ENCODE measurements at regions not wholly inside any gene's neighbourhood (a gene's known extent, or its start where the extent isn't known, plus 50 kb on each side); places are given as distances from the start of the nearest gene placed in this dataset.
"Not testable (repeated sequence)": the region's sequence is repeated elsewhere in the genome, so short reads cannot be mapped to it uniquely, and the experiment has no call there.

DNA sequence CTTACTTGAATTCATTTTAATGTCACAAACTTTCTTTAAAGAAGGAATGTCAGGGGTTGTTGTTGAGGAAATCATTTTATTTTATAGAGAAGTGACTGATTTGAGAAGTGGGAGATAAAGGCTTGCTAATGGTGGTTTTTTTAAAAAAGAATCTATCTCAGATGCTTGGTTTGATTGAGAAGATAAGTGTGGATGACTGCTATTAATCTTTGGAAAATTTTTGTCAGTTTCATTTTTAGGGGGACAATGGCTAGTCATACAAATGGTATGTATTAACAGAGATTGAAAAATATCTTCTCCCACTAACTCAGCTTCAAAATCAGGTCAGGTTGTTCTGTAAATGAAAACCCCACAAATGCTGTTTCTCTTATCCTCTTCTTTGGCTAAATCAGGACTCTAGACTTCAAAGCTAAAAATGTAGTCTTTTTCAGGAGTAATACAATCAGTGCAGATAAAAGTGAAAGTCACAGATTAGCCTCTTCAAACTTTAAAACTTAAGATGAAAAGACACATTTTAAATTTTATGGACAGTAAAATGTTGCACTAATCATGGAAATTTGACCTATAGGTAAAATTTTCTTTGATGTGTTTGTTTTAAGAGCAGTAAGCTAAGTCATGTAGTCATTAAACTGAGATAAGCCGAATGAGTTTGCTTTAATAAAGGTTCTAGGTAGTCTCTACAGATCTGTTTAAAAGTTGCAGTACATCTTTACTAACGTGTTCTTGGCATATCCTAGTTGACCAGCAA is 674.2 kb upstream of the VRK2 start:
- no peak for DNase-seq

DNA sequence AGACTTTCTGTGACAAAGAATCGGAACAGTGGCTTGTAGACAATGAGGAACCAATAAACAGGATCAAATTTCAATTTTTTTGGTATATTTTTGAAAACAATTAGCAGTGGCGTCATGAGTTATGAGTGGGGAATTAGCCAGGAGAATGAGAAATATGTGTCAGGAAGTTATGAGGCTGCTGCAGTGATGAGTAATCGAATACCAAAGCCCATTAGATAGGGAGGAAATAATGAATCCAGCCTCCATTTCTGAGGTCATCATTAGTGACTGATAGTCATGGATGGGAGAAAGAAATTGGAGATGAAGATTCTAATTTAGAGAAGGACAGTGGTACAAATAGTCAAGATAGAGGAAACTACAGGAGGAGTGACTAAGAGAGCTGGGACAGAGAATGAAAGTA is 673.1 kb upstream of the VRK2 start:
- DNase-seq, result no peak

DNA sequence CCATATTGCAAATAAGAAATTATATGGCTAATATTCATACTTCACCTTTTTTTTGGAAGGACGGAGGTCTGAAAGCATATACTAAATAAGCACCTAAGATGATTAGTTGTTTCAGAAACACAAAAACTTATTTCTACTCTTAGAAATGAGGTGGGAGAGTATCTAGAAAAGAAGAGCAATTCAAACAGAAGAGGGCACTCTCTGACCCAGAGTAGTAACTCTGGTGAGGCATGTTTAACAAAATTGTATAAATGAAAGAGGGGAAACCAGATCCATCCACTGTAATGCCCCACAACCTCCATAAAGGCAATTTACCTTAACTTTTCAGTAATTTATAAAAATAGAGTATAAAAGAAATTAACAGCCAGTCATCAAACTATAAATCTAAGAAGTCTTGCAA is 669.6 kb upstream of the VRK2 start:
- no peak for DNase-seq

DNA sequence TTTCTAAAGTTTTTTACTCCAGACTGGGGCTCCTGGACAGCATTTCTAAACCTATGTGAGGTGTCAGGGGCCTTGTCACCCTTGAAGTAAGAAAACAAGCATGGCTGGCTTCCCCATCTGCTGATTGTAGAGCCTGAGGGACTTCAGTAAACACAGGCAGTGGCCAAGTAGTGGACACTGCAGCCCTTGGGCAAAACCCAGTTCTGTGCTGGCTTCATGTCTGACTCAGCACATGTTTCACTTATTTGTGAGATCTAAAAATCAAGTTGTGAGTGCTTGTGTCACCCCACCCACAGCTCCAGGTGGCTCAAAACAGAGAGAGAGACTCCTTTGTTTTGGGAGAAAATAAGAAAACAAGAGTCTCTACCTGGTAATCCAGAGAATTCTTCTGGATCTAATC is 660.3 kb upstream of the VRK2 start:
- DNase-seq, result no peak

DNA sequence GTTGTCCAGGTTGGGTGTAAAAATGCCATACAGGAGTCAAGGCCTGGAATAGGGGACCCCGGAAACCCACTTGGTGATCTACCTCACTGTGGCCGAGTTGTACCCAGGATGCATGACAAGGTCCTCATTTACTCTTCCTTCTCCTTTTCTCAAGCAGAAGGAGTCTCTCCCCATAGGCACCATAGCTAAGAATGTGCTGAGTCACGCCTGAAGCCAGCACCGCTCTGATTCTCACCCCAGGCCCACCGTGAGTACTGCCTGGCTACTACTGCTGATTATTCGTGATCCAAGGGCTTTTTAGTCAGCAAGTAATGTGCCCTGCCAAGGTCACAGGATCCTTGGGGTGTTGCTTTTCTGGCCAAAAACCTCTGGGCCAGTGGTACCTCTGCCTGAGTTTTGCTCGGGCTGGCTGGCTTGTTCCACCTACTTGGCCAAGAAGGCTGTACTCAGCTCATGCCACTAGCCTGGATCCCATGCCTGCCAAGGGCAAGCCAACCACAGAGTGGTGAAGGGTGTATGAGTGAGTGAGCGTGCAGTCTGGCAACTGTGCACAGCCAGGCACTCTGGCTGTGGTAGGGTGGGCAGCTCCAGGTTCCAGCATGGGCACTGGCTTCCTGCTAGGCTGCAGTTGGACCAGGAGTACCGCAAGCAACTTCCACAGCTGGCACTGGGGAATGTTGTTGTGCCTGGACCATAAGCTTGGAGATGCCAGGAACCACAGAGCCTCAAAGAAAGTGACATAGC is 650.1 kb upstream of the VRK2 start:
- no peak for DNase-seq

DNA sequence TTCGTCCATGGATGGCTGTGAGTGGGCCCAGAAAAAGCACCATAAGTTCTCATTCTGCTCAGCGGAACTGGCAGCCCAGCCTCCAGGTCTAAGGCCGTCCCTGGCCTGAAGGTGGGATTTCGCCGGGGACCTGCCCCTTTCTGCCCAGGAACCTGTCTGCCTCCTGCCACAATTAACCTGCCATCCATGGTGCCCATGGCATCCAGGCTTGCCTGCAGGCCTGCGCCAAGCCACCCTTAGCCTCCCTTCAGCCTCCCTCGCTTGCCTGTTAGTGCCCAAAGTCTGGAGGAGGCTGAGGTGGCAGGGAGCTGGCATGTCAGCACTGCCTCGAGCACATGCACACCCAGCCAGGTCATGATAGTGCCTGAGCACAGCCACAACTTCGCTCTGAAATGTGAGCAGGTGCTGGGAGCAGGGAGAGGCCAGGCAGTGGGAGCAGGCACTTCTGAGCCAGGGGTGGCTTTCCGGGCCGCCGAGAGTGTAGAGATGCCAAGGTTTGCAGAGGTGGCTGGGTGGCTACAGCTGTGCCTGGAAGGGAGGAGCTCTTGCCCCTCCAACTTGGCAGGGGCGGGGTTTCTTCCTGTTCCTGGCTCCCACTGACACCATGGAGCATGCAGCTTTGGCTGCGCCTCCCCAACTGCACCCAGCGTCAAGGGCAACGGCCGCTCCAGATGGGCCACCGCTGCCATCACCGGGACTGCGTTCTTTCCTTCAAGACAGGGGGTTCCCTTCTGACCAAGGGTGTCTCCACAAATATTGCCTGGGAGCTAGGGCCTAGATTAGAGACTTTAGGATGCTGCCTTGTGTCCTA is 648.9 kb upstream of the VRK2 start:
- DNase-seq, result no peak

DNA sequence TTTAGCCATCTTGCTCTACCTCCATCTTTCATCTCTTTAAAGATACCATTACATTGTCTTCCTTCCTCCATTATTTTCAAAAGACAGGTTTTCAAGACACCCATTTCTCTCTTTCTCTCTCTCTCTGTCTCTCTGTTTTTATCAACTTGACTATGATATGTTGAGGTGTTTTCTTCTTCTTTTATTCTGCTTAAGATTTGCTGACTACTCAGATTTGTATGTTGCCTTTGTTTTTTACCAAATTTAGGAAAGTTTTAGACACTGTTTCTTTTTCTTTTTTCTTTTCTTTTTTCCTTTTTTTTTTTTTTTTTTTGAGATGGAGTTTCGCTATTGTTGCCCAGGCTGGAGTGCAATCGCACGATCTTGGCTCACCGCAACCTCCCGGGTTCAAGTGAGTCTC is 647.5 kb upstream of the VRK2 start:
- DNase-seq, result no peak

DNA sequence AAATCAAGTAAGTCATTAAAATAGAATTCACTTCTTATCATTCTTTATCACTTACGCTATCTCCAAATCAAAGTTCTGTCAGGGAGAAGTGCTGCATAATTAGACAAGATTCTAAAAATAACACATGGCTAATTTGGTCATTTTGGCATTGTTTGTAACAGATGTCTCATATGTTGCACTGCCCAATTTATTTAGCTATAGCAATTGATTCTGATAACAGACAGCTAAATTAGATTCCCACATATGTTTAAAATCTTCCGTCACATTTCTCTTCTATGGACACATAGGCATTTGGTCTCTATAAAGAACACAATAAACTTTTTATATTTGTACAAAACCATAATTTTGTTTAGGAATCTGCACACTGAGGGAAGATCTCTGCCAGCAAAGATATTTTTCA is 644.5 kb upstream of the VRK2 start:
- no peak for DNase-seq

DNA sequence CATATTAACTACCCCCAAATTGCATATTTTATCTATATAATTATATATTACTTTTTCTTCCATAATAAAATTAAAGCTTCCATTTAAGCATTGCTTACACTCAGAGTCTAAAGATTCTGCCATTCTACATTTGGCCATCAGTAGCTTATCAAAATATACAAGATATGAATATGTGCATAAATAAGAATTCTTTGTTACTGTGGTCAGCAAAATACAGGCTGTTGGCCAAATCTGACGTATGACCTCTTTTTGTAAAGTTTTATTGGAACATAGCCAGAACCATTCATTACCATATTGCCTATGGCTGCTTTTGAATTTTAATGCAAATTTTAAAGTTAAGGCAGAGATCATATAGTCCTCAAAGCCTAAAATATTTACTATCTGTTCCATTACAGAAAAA is 643.9 kb upstream of the VRK2 start:
- DNase-seq, result no peak

DNA sequence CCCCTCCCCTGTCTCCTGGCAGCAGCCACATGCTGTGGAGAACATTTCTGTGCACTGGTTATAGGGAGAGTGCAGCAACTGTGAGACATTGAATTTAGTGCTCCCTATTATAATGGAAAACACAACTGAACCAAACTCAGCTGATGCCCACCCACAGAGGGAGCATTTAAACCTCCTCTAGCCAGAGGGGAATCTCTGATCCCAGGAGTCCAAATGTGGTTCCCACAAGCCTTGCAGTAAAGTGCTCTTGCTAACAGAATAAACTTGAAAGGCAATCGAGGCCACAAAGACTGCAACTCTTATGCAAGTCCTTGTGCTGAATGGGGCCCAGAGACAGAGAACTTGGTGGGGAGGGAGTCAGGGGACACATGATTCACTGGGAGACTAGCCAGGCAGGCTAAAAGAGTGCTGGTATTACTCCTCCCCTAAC is 638.8 kb upstream of the VRK2 start:
- DNase-seq, result peak; percentile 89

DNA sequence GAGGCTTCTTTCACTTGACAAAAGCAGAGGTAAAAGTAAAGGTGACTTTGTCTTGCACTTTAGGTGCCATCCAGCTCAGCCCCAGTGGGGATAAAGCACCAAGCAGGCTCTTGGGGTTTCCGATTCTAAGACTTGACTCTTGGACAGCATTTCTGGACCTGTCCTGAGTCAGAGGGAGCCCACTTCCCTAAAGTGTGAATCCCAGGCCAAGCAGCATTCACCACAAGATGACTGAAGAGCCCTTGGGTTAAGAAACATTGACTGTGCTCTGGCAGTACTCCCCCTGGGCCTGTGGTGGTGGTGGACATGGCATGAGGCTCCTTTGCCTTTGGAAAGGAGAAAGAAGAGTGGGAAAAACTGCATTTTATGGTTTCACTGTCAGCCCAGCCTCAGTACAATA is 638.0 kb upstream of the VRK2 start:
- no peak for DNase-seq

DNA sequence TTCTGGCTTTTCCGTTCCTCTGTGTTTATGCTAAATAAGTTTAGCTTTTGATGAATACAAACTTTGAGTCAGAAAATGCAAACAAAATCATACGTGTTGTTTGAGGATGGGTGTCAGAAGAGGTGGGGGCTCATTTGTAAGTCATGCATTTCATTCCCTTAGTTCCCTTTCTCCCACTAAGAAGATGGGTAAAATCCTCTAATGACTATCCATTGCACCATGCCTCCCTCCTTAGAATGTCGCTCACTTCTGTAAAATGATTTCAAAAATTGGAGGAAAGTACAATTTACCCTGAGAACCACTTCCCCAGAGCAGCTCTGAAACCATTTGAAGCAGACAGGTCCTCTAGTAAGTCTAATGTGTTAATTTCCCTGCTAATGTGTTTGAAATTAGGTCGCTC is 629.6 kb upstream of the VRK2 start:
- DNase-seq, result no peak

DNA sequence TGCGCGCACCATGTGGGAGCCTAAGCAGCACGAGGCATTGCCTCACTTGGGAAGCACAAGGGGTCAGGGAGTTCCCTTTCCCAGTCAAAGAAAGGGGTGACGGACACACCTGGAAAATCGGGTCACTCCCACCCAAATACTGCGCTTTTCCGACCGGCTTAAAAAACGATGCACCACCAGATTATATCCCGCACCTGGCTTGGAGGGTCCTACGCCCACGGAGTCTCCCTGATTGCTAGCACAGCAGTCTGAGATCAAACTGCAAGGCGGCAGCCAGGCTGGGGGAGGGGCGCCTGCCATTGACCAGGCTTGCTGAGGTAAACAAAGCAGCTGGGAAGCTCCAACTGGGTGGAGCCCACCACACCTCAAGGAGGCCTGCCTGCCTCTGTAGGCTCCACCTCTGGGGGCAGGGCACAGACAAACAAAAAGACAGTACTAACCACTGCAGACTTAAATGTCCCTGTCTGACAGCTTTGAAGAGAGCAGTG is 627.7 kb upstream of the VRK2 start:
- not testable (repeated sequence) for DNase-seq

DNA sequence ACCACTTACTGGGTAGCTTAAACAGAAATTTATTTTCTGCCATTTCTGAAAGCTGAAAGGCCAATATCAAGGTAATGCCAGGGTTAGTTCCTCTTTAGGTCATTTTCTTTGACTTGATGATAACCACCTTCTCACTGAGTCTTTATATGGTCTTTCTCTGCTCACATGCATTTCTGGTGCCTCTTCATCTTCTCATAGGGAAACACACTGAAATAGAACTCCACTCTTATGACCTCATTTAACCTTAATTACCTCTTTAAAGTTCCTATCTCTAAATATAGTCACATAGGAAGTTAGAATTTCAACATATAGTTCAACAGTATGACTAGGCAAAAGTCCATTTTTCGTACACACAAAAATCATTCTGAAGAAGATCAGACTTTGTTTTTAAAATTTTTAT is 616.8 kb upstream of the VRK2 start:
- no peak for DNase-seq

DNA sequence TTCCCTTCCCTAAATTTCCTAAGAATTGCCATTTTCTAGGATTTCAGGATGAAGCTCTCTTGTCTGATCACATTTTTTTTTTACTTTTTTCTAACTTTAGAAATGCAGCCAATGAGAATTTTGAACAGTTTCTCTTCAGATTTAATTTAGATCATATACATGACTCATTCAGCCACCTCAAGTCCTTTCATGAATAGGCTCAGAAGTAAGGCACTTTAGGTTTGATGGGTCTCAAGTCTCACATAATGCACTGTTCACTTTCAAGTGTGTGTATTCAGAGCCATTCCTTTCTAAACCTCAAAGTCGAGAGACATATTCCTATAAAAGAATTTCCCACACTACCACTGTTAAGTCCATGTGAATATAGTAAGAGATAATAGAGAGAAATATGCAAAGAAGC is 614.1 kb upstream of the VRK2 start:
- DNase-seq, result no peak

DNA sequence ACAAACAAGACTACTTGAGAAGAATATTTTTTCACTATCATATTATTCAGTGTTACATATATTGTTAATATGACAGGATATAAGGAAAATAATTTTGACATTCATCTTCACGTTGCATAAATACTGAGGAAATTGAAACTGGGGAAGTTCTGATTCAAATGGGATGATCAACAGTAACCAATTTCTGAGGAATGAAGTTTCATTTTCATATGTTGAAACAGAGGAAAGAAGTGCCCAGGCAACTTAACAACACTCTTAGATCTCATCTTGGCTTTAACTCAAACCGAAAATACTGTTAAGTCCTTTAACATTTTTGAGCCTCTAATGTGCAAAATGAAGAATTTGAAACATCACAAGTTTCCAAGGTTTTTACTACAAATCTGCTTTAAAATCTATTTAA is 612.2 kb upstream of the VRK2 start:
- DNase-seq, result no peak

DNA sequence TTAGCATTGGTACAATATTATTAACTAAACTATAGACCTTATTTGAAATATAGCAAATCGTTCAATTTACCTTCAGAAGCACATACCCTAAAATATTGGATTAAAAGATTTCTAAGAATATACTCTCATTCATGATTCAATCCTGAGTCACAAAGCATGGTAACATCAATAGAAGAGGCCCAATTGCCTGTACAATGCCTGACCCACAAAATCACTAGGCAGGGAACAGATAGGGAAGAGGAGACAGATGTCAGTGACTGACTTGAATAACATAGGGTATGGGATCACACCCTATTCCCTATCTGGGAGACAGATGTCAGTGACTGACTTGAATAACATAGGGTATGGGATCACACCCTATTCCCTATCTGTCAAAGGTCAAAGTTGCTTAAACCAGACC is 611.6 kb upstream of the VRK2 start:
- DNase-seq, result no peak

DNA sequence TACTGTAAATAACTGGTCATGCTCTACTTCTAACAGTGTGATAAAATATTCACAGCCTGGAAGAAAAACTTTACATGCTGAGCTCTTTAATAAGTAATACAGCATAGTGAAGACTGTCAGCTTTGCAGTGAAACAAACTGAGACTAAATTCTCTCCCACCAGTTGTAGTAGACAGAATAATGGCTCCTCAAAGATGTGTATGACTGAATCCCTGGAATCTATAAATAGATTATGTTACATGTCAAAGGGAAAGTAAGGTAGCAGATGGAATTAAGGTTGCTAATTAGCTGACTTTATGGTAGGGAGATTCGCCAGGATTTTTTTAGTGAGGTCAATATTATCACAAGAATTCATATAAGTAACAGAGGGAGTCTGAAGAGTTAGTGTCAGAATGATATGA is 609.5 kb upstream of the VRK2 start:
- no peak for DNase-seq

DNA sequence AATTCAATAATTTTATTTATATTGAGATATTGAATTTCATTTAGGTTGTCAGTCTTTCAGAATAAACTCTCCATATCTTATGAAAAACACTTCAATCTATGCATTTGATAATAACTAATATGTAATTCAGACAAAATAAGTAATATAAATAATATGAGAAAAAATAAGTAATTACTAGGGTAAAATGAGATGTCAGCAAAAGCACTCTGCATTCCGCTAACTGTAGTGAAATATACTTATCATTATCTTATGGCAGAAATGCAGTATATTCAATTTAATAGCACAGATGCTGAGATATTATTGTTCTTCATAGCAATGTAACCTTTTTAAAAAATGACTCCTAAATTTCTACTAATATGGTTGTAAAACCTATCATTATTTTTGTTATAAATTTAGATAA is 606.2 kb upstream of the VRK2 start:
- DNase-seq, result no peak

DNA sequence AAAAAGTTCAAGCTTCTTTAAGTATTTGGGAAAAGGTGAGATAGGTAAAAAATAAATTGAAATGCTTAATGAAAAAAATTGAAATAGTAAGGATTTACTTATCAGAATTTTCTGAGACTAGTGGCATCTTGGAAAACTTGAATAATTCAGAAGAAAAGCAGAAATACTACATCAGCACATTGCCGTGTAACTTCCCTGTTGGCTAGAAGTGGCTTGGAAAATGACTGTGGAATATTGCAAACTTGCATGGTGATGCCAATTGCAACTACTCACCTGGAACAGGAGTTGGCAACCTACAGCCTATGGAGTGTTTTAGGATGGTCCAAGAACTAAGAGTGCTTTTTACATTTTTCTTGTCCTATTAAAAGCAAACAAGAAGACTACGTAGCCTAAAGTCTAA is 603.5 kb upstream of the VRK2 start:
- no peak for DNase-seq

DNA sequence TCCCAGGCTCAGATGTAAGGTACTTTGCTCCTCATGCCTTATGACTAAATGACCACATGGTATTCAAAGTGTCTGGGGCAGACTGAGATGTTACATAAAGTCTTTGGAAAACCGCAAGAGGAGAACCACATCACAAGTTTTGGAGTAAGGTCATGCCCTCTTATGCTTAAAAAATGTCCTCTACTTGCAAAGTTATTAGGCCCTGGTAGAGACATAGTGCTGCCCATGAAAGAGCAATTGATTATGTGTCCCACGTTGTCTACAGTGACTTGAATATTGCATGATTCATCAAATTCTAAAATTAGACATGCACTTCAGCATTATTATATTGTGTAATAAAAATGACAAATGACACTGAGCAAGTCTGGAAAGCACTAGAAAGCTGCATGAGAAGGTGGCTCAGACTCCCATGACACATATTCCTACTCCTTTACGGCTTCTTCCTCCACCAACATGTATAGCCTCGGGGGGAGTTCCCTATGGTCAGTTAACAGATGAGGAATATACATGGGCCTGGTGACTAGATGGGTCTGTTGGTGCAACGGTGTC is 602.6 kb upstream of the VRK2 start:
- DNase-seq, result no peak

DNA sequence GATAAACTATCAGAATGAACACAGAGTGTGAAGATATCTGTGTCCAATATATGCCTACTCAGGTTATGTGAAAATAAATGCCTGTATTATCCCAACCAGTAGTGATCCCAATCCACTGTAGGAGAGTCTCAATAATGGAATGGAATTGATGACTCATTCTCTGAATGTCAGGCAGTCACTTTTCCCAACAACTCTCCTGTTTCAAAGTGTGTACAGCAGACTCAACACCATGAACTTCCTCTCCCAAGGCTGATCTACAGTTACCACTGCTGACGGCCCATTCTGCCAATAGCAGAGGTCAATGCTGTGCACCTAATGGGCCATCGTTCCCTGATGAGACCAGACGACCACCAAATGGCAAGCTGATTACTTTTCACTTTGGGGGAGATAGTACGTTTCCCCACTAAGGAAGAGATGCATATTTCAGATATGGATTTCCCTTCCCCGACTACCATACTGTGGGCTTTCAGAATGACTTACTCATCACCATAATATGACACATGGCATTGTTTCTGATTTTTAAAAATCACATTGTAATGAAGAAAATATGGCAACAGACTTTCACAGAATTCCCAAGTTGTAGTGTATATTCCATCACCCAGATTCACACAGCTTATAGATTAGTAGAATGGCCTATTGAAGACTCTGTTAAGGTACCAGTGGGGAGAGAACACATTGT is 601.7 kb upstream of the VRK2 start:
- no peak for DNase-seq

DNA sequence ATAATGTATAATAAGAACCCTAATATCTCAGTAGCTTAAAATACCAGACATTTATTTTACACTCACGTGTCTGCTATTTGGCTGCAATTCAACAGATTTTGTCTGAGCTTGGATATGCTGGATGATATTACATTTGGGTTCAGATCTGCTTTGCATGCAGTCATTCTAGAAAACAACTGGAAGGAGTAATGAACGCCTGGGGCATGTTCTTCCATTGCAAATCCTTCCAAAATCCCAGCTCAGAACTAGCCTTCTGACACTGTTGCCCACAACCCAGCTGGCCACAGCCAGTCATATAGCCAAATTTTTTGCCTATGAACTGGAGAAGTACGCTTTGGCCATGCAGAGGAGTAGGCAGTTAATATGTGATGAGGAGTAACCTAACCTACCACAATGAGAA is 597.8 kb upstream of the VRK2 start:
- DNase-seq, result no peak
